Osteoblast (primary cell): ENCODE measurements at regions not wholly inside any gene's neighbourhood (a gene's known extent, or its start where the extent isn't known, plus 50 kb on each side); places are given as distances from the start of the nearest gene placed in this dataset.

ENCODE experiments used
- DNase-seq: peaks from one replicate; pipeline ENCODE4 v3.0.0; 2011; ENCODE audit warnings: low spot score, mixed read lengths; ENCODE audit not compliant: insufficient read length; ENCODE audit errors: missing footprints
- H2AFZ ChIP-seq: 2 replicates; pipeline ENCODE4 v1.6.0; 2011; ENCODE audit warnings: mild to moderate bottlenecking, low read length
- H3K27ac ChIP-seq: 2 replicates; pipeline ENCODE4 v1.5.1; 2011; ENCODE audit warnings: mild to moderate bottlenecking, low read depth, low read length, moderate library complexity
- H3K27me3 ChIP-seq: 2 replicates; pipeline ENCODE4 v1.6.0; 2012; ENCODE audit warnings: mild to moderate bottlenecking, control low read depth, inconsistent platforms, low read length, moderate library complexity; ENCODE audit not compliant: insufficient read depth
- H3K36me3 ChIP-seq: 2 replicates; pipeline ENCODE4 v1.5.1; 2011; ENCODE audit warnings: mild to moderate bottlenecking, low read length, control low read depth, moderate library complexity; ENCODE audit not compliant: insufficient read depth
- H3K4me1 ChIP-seq: 2 replicates; pipeline ENCODE4 v1.5.1; 2011; ENCODE audit warnings: mild to moderate bottlenecking, low read length, control low read depth, moderate library complexity; ENCODE audit not compliant: insufficient read depth
- H3K4me2 ChIP-seq: 2 replicates; pipeline ENCODE4 v1.6.0; 2011; ENCODE audit warnings: mild to moderate bottlenecking, low read length; ENCODE audit not compliant: insufficient read depth
- H3K4me3 ChIP-seq: fragments of 200-600 bp; sonication (generic); 3 replicates; pipeline ENCODE4 v1.5.1; 2012; ENCODE audit warnings: mild to moderate bottlenecking, low read length, inconsistent platforms; ENCODE audit not compliant: insufficient read depth
- H3K79me2 ChIP-seq: 2 replicates; pipeline ENCODE4 v1.6.0; 2012; ENCODE audit warnings: mild to moderate bottlenecking, low read length, control low read depth, inconsistent platforms; ENCODE audit not compliant: insufficient read depth
- H3K9me3 ChIP-seq: 2 replicates; pipeline ENCODE4 v1.5.1; 2011; ENCODE audit warnings: low read depth, low read length, control low read depth
- H4K20me1 ChIP-seq: 2 replicates; pipeline ENCODE4 v1.6.0; 2012; ENCODE audit warnings: mild to moderate bottlenecking, low read length, control low read depth; ENCODE audit not compliant: insufficient read depth
- TF ChIP-seq, protein P1 (sequence below): IDR thresholded peaks from 2 replicates; pipeline ENCODE4 v1.5.1; 2011; ENCODE audit warnings: mild to moderate bottlenecking, low read depth, low read length, moderate library complexity; ENCODE audit errors: extremely low read depth

DNA sequence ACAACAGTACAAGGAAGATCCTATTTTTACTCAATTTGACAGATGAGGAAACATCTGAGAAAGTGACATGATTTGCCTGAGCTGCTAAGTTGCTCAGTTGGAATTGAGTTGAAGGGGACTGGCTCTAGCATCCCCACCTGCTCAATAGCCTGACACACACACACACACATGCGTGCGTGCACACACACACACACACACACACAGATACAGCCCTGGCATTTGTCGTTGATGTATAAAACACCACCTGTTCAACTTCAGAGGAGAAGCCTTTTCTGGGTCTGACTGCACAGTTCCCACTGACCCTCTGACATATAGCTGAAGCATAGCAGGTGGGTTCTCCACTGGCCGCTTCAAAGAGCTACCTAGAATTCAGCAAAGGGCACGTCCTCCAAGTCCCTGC is 1045.9 kb downstream of the VRK1 start:
- no peak for DNase-seq
- Histone ChIP-seq H4K20me1 (no peaks in the 10 kb centered on the region), H3K36me3 (no peaks in the 10 kb centered on the region), H2AFZ (no peak overlapping the region), H3K79me2 (no peaks in the 10 kb centered on the region), H3K4me2 (no peak overlapping the region), H3K27ac (no peak overlapping the region), H3K4me3 (no peak overlapping the region), H3K27me3 (no peaks in the 10 kb centered on the region), H3K4me1 (no peaks in the 10 kb centered on the region), H3K9me3 (peaks cover 3% of the 10 kb centered on the region)
- TF ChIP-seq, protein P1, sequence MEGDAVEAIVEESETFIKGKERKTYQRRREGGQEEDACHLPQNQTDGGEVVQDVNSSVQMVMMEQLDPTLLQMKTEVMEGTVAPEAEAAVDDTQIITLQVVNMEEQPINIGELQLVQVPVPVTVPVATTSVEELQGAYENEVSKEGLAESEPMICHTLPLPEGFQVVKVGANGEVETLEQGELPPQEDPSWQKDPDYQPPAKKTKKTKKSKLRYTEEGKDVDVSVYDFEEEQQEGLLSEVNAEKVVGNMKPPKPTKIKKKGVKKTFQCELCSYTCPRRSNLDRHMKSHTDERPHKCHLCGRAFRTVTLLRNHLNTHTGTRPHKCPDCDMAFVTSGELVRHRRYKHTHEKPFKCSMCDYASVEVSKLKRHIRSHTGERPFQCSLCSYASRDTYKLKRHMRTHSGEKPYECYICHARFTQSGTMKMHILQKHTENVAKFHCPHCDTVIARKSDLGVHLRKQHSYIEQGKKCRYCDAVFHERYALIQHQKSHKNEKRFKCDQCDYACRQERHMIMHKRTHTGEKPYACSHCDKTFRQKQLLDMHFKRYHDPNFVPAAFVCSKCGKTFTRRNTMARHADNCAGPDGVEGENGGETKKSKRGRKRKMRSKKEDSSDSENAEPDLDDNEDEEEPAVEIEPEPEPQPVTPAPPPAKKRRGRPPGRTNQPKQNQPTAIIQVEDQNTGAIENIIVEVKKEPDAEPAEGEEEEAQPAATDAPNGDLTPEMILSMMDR: no peak

DNA sequence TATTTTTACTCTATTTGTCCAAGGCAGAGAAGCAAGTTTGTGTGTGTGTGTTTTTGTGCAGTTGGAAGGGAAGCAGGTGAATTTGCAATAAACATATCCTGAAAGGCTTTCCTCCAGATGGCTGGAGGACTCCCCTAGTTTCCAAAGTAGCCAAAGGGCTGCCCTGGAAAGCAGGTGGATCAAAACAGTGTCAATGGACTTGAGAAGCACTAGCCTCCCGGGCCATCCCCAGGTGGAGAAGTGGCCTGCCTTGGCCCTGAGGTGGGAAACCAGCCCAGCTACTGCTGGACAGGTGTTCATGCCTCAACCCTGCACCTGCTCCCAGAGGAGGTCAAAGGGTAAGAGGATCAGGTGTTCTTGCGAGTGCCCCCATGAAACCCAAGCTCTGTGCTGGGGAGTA is 1046.9 kb downstream of the VRK1 start:
- TF ChIP-seq, protein P1: no peak
- H3K9me3 ChIP-seq: peaks cover 3% of the 10 kb centered on the region
- no peak overlapping the region for H2AFZ ChIP-seq
- no peaks in the 10 kb centered on the region for H4K20me1 ChIP-seq
- H3K79me2 ChIP-seq: no peaks in the 10 kb centered on the region
- H3K4me1 ChIP-seq: no peaks in the 10 kb centered on the region
- no peak overlapping the region for H3K4me3 ChIP-seq
- H3K27me3 ChIP-seq: no peaks in the 10 kb centered on the region
- H3K4me2 ChIP-seq: no peak overlapping the region
- H3K36me3 ChIP-seq: no peaks in the 10 kb centered on the region
- DNase-seq: no peak
- H3K27ac ChIP-seq: no peak overlapping the region

DNA sequence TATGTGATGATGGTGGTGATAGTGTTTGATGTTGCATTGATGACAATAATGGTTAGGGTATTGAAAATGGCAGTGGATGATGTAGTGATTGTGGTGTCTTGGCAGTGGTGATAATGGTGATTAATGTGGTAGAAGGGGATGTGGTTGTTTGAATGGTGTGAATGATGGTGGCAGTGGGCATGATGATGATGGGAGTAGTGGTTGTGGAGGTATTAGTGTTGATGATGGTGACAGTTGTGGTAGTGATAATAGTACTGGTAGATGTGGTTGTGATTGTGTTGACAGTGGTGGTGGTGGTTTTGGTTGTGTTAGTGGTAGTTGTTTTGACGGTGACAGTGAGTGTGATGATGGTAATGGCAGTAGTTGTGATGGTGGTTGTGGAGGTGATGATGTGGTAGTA is 1049.0 kb downstream of the VRK1 start:
- H3K79me2 ChIP-seq: no peaks in the 10 kb centered on the region
- H4K20me1 ChIP-seq: no peaks in the 10 kb centered on the region
- peak; percentile 5 for DNase-seq
- H3K4me1 ChIP-seq: no peaks in the 10 kb centered on the region
- no peak overlapping the region for H3K27ac ChIP-seq
- no peaks in the 10 kb centered on the region for H3K36me3 ChIP-seq
- TF ChIP-seq, protein P1: no peak
- no peak overlapping the region for H3K4me3 ChIP-seq
- no peak overlapping the region for H3K4me2 ChIP-seq
- H3K9me3 ChIP-seq: peaks cover 3% of the 10 kb centered on the region
- no peaks in the 10 kb centered on the region for H3K27me3 ChIP-seq
- H2AFZ ChIP-seq: no peak overlapping the region

DNA sequence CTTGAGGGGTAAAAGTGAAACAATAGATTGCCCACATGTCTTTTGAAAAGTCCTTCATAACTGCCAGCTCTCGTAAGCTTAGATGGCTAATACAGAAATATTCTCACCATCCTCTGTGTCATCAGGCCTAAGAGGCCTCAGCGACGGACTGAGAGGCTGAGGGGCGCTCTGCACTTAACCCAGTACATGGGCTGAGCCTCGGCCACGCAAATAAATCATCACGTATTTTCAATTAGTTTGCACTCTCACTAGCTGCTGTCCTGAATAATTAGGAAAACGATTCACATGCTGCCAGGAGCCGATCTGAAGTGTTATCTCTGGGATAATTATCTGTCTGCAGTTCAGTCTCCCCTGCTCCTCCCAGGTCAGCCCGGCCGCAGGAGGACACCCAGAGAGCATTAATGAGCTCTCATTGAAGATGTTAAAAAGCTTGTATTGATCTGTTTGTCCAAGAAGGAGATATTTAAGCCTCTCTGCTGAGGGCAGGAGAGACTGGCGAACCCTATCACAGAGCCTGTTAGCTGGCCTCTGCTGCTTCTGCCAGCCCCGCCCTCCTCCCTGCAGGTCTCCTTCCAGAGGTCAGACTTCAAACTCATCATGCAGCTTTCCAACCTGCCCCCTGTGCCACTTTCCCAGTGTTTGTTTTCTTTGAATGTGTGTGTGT is 1051.3 kb downstream of the VRK1 start:
- TF ChIP-seq, protein P1: no peak
- Histone ChIP-seq H3K36me3 (no peaks in the 10 kb centered on the region), H3K79me2 (no peaks in the 10 kb centered on the region), H3K27me3 (no peaks in the 10 kb centered on the region), H3K27ac (no peak overlapping the region), H3K4me2 (no peak overlapping the region), H3K9me3 (peaks cover 3% of the 10 kb centered on the region), H4K20me1 (no peaks in the 10 kb centered on the region), H3K4me3 (no peak overlapping the region), H3K4me1 (no peaks in the 10 kb centered on the region), H2AFZ (no peak overlapping the region)
- no peak for DNase-seq
